ENCODE measurements at regions not wholly inside any gene's neighbourhood (a gene's known extent, or its start where the extent isn't known, plus 50 kb on each side); places are given as distances from the start of the nearest gene placed in this dataset.
"Not testable (repeated sequence)": the region's sequence is repeated elsewhere in the genome, so short reads cannot be mapped to it uniquely, and the experiment has no call there.

DNA sequence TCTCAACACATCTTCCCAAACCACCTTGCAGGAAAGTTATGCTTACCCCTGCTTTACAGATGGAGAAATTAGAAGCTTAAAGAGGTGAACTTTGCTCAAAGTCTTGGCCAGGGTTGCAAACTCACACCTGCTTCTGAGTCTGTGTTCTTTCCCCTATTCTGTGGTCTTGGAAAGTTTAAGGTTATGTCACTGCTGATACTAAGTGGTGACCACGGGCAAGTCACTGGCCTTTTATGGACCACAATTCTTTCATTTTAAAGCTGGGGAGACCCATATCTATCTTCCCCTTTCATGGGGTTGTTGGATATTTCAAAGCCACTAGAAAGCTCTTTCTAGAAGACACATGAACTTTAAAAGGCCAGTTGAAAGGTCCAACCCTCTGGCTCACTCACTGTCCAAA, 95.4 kb upstream of the KLF4 start:
- no peak for DNase-seq
- Histone ChIP-seq H3K27me3 (ENCODE audit: control insufficient read depth in 1 of 2, insufficient read depth in 2 of 2, low read length in 1 of 2) (no peaks in the 10 kb centered on the region), H3K4me1 (ENCODE audit: control insufficient read depth in 1 of 2, insufficient read depth in 2 of 2, low read length in 2 of 2) (no peaks in the 10 kb centered on the region), H3K36me3 (ENCODE audit: control insufficient read depth in 1 of 2, insufficient read depth in 2 of 2, low read length in 1 of 2) (no peaks in the 10 kb centered on the region), H3K27ac (ENCODE audit: low read depth in 1 of 2, low read length in 2 of 2) (no peak overlapping the region), H3K9me3 (ENCODE audit: control insufficient read depth, low read length) (no peaks in the 10 kb centered on the region), H3K4me3 (ENCODE audit: low read length in 2 of 2) (no peak overlapping the region)
- 72 to 74% methylated on average over 1 of the region's 1 CpG for WGBS, 2 donors
- no peak for ATAC-seq (ENCODE audit: low FRiP score)
- intact Hi-C loops (cut with DNase I), result no loop called here

- no peak overlapping the region for H3K27ac ChIP-seq (ENCODE audit: low read depth in 1 of 2, low read length in 2 of 2)
- WGBS, 2 donors, result 80 to 89% methylated on average over 5 of the region's 5 CpGs
- H3K4me3 ChIP-seq (ENCODE audit: low read length in 2 of 2), result no peak overlapping the region
- ATAC-seq (ENCODE audit: low FRiP score) (no peak), DNase-seq (no peak)
- no peaks in the 10 kb centered on the region for H3K9me3 ChIP-seq (ENCODE audit: control insufficient read depth, low read length)
- no peaks in the 10 kb centered on the region for H3K27me3 ChIP-seq (ENCODE audit: control insufficient read depth in 1 of 2, insufficient read depth in 2 of 2, low read length in 1 of 2)
- no peaks in the 10 kb centered on the region for H3K36me3 ChIP-seq (ENCODE audit: control insufficient read depth in 1 of 2, insufficient read depth in 2 of 2, low read length in 1 of 2)
- no peaks in the 10 kb centered on the region for H3K4me1 ChIP-seq (ENCODE audit: control insufficient read depth in 1 of 2, insufficient read depth in 2 of 2, low read length in 2 of 2)
- intact Hi-C loops (cut with DNase I), result no loop called here
These were observed 94.6 kb upstream of the KLF4 start for GRCh38 chr9:107584186-107584585.

DNA sequence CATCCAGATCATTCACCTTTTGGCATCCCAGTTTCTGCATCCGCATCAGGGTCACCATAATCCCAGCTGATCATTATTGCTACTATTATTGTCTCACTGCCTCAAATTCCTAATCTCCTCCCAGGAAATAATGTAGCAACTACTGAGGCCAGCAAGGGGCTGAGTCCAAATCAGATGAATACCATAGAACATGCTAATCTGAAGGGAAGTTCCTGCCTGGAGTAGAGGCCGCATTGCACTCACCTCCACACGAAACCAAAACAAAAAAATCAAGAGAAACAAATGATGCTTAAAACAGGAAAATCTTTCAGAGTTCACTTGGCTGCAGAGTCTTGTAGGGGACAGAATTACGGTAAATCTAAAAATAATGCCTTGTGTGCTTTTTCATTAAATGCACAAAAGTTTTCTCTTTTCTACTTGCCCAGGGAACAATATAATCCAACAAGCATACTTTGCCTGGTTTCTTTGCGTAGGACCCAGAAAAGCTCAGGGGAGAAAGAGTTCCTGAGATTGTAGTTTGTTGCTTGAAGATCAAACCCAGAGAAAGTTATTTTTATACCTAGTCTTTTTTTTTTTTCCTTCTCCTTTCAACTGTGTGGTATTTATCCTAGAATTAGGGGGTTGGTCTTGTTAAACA, 87.7 kb upstream of the KLF4 start:
- Histone ChIP-seq H3K9me3 (ENCODE audit: control insufficient read depth, low read length) (no peaks in the 10 kb centered on the region), H3K36me3 (ENCODE audit: control insufficient read depth in 1 of 2, insufficient read depth in 2 of 2, low read length in 1 of 2) (no peaks in the 10 kb centered on the region), H3K27ac (ENCODE audit: low read depth in 1 of 2, low read length in 2 of 2) (no peak overlapping the region), H3K27me3 (ENCODE audit: control insufficient read depth in 1 of 2, insufficient read depth in 2 of 2, low read length in 1 of 2) (no peaks in the 10 kb centered on the region), H3K4me3 (ENCODE audit: low read length in 2 of 2) (no peak overlapping the region), H3K4me1 (ENCODE audit: control insufficient read depth in 1 of 2, insufficient read depth in 2 of 2, low read length in 2 of 2) (no peaks in the 10 kb centered on the region)
- DNase-seq (peak in 1 of 2 donors; percentile 8), ATAC-seq (ENCODE audit: low FRiP score) (no peak)
- 29 to 34% methylated on average over 5 of the region's 5 CpGs for WGBS, 2 donors
- intact Hi-C loops (cut with DNase I), result no loop called here

GRCh38 chr9:107571148-107571547, 81.6 kb upstream of the KLF4 start:
- peaks cover 0 to 2% of the 10 kb centered on the region in 2 donors for H3K27me3 ChIP-seq (ENCODE audit: control insufficient read depth in 1 of 2, insufficient read depth in 2 of 2, low read length in 1 of 2)

GRCh38 chr9:107569174-107569573, 79.6 kb upstream of the KLF4 start:
- Histone ChIP-seq H3K4me1 (ENCODE audit: control insufficient read depth in 1 of 2, insufficient read depth in 2 of 2, low read length in 2 of 2) (no peaks in the 10 kb centered on the region), H3K9me3 (ENCODE audit: control insufficient read depth, low read length) (no peaks in the 10 kb centered on the region), H3K27ac (ENCODE audit: low read depth in 1 of 2, low read length in 2 of 2) (no peak overlapping the region), H3K27me3 (ENCODE audit: control insufficient read depth in 1 of 2, insufficient read depth in 2 of 2, low read length in 1 of 2) (peaks cover 0 to 2% of the 10 kb centered on the region in 2 donors), H3K4me3 (ENCODE audit: low read length in 2 of 2) (no peak overlapping the region), H3K36me3 (ENCODE audit: control insufficient read depth in 1 of 2, insufficient read depth in 2 of 2, low read length in 1 of 2) (no peaks in the 10 kb centered on the region)
- WGBS, 2 donors, result 43 to 51% methylated on average over 4 of the region's 4 CpGs
- intact Hi-C loops (cut with DNase I), result no loop called here
- DNase-seq (no peak), ATAC-seq (ENCODE audit: low FRiP score) (no peak)

More at GRCh38 chr9:107571148-107571547, 81.6 kb upstream of the KLF4 start:
- Histone ChIP-seq H3K4me3 (ENCODE audit: low read length in 2 of 2) (no peak overlapping the region), H3K4me1 (ENCODE audit: control insufficient read depth in 1 of 2, insufficient read depth in 2 of 2, low read length in 2 of 2) (no peaks in the 10 kb centered on the region), H3K9me3 (ENCODE audit: control insufficient read depth, low read length) (no peaks in the 10 kb centered on the region), H3K36me3 (ENCODE audit: control insufficient read depth in 1 of 2, insufficient read depth in 2 of 2, low read length in 1 of 2) (no peaks in the 10 kb centered on the region), H3K27ac (ENCODE audit: low read depth in 1 of 2, low read length in 2 of 2) (no peak overlapping the region)
- DNase-seq, result no peak
- WGBS, 2 donors, result 40 to 65% methylated on average over 1 of the region's 1 CpG
- intact Hi-C loops (cut with DNase I), result no loop called here
- no peak for ATAC-seq (ENCODE audit: low FRiP score)

GRCh38 chr9:107568406-107568805, 78.8 kb upstream of the KLF4 start:
- WGBS, 2 donors, result 91 to 96% methylated on average over 10 of the region's 10 CpGs
- H3K27ac ChIP-seq (ENCODE audit: low read depth in 1 of 2, low read length in 2 of 2); H3K27me3 ChIP-seq (ENCODE audit: control insufficient read depth in 1 of 2, insufficient read depth in 2 of 2, low read length in 1 of 2); ATAC-seq (ENCODE audit: low FRiP score); H3K4me3 ChIP-seq (ENCODE audit: low read length in 2 of 2); H3K9me3 ChIP-seq (ENCODE audit: control insufficient read depth, low read length); H3K36me3 ChIP-seq (ENCODE audit: control insufficient read depth in 1 of 2, insufficient read depth in 2 of 2, low read length in 1 of 2); H3K4me1 ChIP-seq (ENCODE audit: control insufficient read depth in 1 of 2, insufficient read depth in 2 of 2, low read length in 2 of 2); intact Hi-C loops (cut with DNase I): not testable (repeated sequence)
- peak in 1 of 2 donors; percentile 13 for DNase-seq

DNA sequence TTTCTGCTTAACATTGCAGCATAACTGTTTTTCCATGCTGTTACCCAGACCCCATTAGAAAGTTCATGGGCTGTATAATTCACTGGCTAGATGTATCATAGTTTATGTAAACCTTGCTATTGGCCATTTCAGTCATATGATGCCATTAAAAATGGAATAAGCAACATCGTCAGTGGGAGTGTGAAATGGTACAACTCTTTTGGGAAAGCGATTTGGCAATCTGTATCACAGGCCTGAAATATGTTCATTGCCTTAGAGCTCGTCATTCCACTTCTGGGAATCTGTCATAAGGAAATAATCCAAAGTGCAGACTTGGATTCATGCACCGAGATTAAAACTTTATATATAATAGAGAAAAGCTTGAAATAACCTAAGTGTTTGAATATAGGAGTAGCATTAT, 77.9 kb upstream of the KLF4 start:
- Histone ChIP-seq H3K9me3 (ENCODE audit: control insufficient read depth, low read length) (no peaks in the 10 kb centered on the region), H3K4me3 (ENCODE audit: low read length in 2 of 2) (no peak overlapping the region), H3K27me3 (ENCODE audit: control insufficient read depth in 1 of 2, insufficient read depth in 2 of 2, low read length in 1 of 2) (peaks cover 0 to 2% of the 10 kb centered on the region in 2 donors), H3K4me1 (ENCODE audit: control insufficient read depth in 1 of 2, insufficient read depth in 2 of 2, low read length in 2 of 2) (no peaks in the 10 kb centered on the region), H3K36me3 (ENCODE audit: control insufficient read depth in 1 of 2, insufficient read depth in 2 of 2, low read length in 1 of 2) (no peaks in the 10 kb centered on the region), H3K27ac (ENCODE audit: low read depth in 1 of 2, low read length in 2 of 2) (no peak overlapping the region)
- 85 to 90% methylated on average over 4 of the region's 4 CpGs for WGBS, 2 donors
- ATAC-seq (ENCODE audit: low FRiP score) (no peak), DNase-seq (no peak)
- intact Hi-C loops (cut with DNase I), result no loop called here

DNA sequence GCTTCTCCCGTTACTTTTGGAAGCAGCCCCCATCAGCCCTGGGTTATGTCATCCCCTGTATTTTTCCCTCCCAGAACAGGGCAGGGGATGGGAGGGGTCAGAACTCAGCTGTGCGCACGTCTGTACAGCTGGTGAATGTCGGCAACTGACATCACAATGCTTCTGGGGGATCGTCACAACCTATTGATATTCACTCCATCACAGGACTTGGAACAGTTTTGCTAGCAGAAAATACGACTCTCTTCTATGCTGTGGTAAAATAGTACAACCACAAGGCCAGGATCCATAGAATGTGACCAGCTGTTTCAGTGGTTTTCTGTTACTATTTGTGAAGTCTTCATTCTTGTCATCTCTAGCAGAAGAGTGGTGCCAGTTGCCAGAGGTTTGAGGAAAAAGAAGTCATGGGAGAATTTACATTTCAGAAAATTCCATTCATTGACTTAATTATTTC, 77.1 kb upstream of the KLF4 start:
- peaks cover 0 to 2% of the 10 kb centered on the region in 2 donors for H3K27me3 ChIP-seq (ENCODE audit: control insufficient read depth in 1 of 2, insufficient read depth in 2 of 2, low read length in 1 of 2)
- ATAC-seq (ENCODE audit: low FRiP score), result no peak
- no peaks in the 10 kb centered on the region for H3K36me3 ChIP-seq (ENCODE audit: control insufficient read depth in 1 of 2, insufficient read depth in 2 of 2, low read length in 1 of 2)
- no peak for DNase-seq
- no peak overlapping the region for H3K4me3 ChIP-seq (ENCODE audit: low read length in 2 of 2)
- H3K27ac ChIP-seq (ENCODE audit: low read depth in 1 of 2, low read length in 2 of 2), result no peak overlapping the region
- H3K4me1 ChIP-seq (ENCODE audit: control insufficient read depth in 1 of 2, insufficient read depth in 2 of 2, low read length in 2 of 2), result no peaks in the 10 kb centered on the region
- H3K9me3 ChIP-seq (ENCODE audit: control insufficient read depth, low read length), result no peaks in the 10 kb centered on the region
- intact Hi-C loops (cut with DNase I), result no loop called here
- 51 to 61% methylated on average over 6 of the region's 6 CpGs for WGBS, 2 donors

DNA sequence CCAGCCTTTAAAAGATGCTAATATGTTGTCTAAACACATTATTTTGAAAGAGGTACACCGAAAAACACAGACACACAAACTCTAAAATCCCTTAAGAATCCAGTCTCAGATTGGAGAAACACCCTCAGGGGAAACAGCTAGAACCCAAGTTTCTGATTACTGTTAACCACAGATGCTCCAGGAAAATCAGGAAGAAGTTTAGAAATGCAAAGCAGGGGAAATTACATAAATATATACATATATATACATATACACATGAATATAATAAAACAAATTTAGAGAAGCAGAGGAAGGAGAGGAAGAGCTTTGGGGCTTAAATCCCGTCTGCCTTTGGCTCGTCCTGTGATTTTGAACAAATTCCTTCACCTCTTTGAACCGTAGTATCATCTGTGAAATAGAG, 73.2 kb upstream of the KLF4 start:
- Histone ChIP-seq H3K27me3 (ENCODE audit: control insufficient read depth in 1 of 2, insufficient read depth in 2 of 2, low read length in 1 of 2) (no peaks in the 10 kb centered on the region), H3K36me3 (ENCODE audit: control insufficient read depth in 1 of 2, insufficient read depth in 2 of 2, low read length in 1 of 2) (no peaks in the 10 kb centered on the region), H3K9me3 (ENCODE audit: control insufficient read depth, low read length) (no peaks in the 10 kb centered on the region), H3K4me3 (ENCODE audit: low read length in 2 of 2) (no peak overlapping the region), H3K27ac (ENCODE audit: low read depth in 1 of 2, low read length in 2 of 2) (no peak overlapping the region), H3K4me1 (ENCODE audit: control insufficient read depth in 1 of 2, insufficient read depth in 2 of 2, low read length in 2 of 2) (no peaks in the 10 kb centered on the region)
- intact Hi-C loops (cut with DNase I), result no loop called here
- ATAC-seq (ENCODE audit: low FRiP score), result no peak
- WGBS, 2 donors, result 93 to 95% methylated on average over 4 of the region's 4 CpGs
- DNase-seq, result no peak
